Smooth muscle cell of the brain vasculature (primary cell): ENCODE measurements at regions not wholly inside any gene's neighbourhood (a gene's known extent, or its start where the extent isn't known, plus 50 kb on each side); places are given as distances from the start of the nearest gene placed in this dataset.

ENCODE experiments used
- DNase-seq: peaks from one replicate; pipeline ENCODE4 v3.0.0-alpha.2; 2012; ENCODE audit warnings: low read depth, low spot score

GRCh38 chr3:117298273-117298672 lies 588.7 kb downstream of the TUSC7 start:
- DNase-seq, result no peak

GRCh38 chr3:117302428-117302827 lies 592.8 kb downstream of the TUSC7 start:
- no peak for DNase-seq

- DNase-seq, result no peak
Observed at GRCh38 chr3:117303443-117303842, 593.9 kb downstream of the TUSC7 start.

GRCh38 chr3:117304681-117305080 lies 595.1 kb downstream of the TUSC7 start:
- no peak for DNase-seq

GRCh38 chr3:117305681-117306080 lies 596.1 kb downstream of the TUSC7 start:
- DNase-seq, result no peak

- DNase-seq, result no peak
Observed at GRCh38 chr3:117306299-117306698, 596.7 kb downstream of the TUSC7 start.

GRCh38 chr3:117308353-117308752 lies 598.8 kb downstream of the TUSC7 start:
- DNase-seq, result no peak

GRCh38 chr3:117308756-117309155 lies 599.2 kb downstream of the TUSC7 start:
- no peak for DNase-seq

- DNase-seq, result no peak
Observed at GRCh38 chr3:117310536-117310935, 601.0 kb downstream of the TUSC7 start.

- DNase-seq, result no peak
Observed at GRCh38 chr3:117314441-117315150, 605.0 kb downstream of the TUSC7 start.

- no peak for DNase-seq
Observed at GRCh38 chr3:117322866-117323265, 613.3 kb downstream of the TUSC7 start.

- DNase-seq, result no peak
Observed at GRCh38 chr3:117346901-117347300, 637.3 kb downstream of the TUSC7 start.

- DNase-seq, result no peak
Observed at GRCh38 chr3:117348884-117349283, 639.3 kb downstream of the TUSC7 start.

- DNase-seq, result no peak
Observed at GRCh38 chr3:117349566-117349965, 640.0 kb downstream of the TUSC7 start.

- no peak for DNase-seq
Observed at GRCh38 chr3:117350371-117350770, 640.8 kb downstream of the TUSC7 start.

GRCh38 chr3:117355566-117355965 lies 646.0 kb downstream of the TUSC7 start:
- DNase-seq, result no peak

- no peak for DNase-seq
Observed at GRCh38 chr3:117356091-117356705, 646.6 kb downstream of the TUSC7 start.

- DNase-seq, result no peak
Observed at GRCh38 chr3:117358717-117359314, 649.2 kb downstream of the TUSC7 start.

- no peak for DNase-seq
Observed at GRCh38 chr3:117366574-117366973, 657.0 kb downstream of the TUSC7 start.

- no peak for DNase-seq
Observed at GRCh38 chr3:117367861-117368260, 658.3 kb downstream of the TUSC7 start.

GRCh38 chr3:117380631-117381030 lies 671.1 kb downstream of the TUSC7 start:
- no peak for DNase-seq

GRCh38 chr3:117393119-117393518 lies 683.5 kb downstream of the TUSC7 start:
- no peak for DNase-seq
